Thyroid gland (tissue), 4 donors: ENCODE measurements at regions not wholly inside any gene's neighbourhood (a gene's known extent, or its start where the extent isn't known, plus 50 kb on each side); places are given as distances from the start of the nearest gene placed in this dataset.

Experiments
- CTCF ChIP-seq, 6 experiments: fragments of 200-600 bp in 3 of 6; fragments of 450-650 bp in 3 of 6; sonication (generic) in 3 of 6; IDR thresholded peaks; one replicate each; pipeline ENCODE4 v1.5.1; 2016 to 2019; ENCODE audit warnings: antibody characterized with exemption in 6 of 6, mild to moderate bottlenecking in 2 of 6, inconsistent platforms in 1 of 6, moderate library complexity in 1 of 6
- POLR2A ChIP-seq, 2 donors: fragments of 450-650 bp; IDR thresholded peaks; one replicate each; pipeline ENCODE4 v1.6.1; 2017; ENCODE audit warnings: antibody characterized with exemption in 2 of 2, mild to moderate bottlenecking in 2 of 2, moderate library complexity in 1 of 2

GRCh38 chr19:28028881-28029444 lies 1184.0 kb downstream of the UQCRFS1 start:
- TF ChIP-seq POLR2A (IDR thresholded peaks at IDR 0.05) (no peak), CTCF (IDR thresholded peaks at IDR 0.05) (no peak)
